Psoas muscle (tissue), 7 donors: ENCODE measurements at regions not wholly inside any gene's neighbourhood (a gene's known extent, or its start where the extent isn't known, plus 50 kb on each side); places are given as distances from the start of the nearest gene placed in this dataset.

Experiments used
- ATAC-seq, 4 donors: fragments of 200-7000 bp; cut with Tn5 transposase; one replicate each; pipeline ENCODE4 v1.9.1; 2020; ENCODE audit warnings: moderate library complexity in 3 of 4, mild to moderate bottlenecking in 2 of 4
- DNase-seq, 2 donors: peaks; one replicate each; pipeline ENCODE4 v3.0.0-alpha.2; 2020
- H3K27ac ChIP-seq: fragments of 200-600 bp; one replicate; pipeline ENCODE4 v1.8.0; 2022
- H3K27me3 ChIP-seq, 3 donors: fragments of 200-600 bp in 1 of 3; one replicate each; pipeline versions ENCODE4 v1.6.1 to v1.8.0; 2013 to 2022; ENCODE audit warnings: low read length in 2 of 3, mild to moderate bottlenecking in 2 of 3, moderate library complexity in 1 of 3; ENCODE audit not compliant: insufficient read depth in 3 of 3
- H3K36me3 ChIP-seq, 2 donors: fragments of 200-600 bp in 1 of 2; one replicate each; pipeline versions ENCODE4 v1.6.1 to v1.8.0; 2013 to 2022; ENCODE audit warnings: low read depth in 1 of 2, mild to moderate bottlenecking in 1 of 2, moderate library complexity in 1 of 2; ENCODE audit not compliant: insufficient read depth in 1 of 2
- H3K4me1 ChIP-seq: fragments of 200-600 bp; one replicate; pipeline ENCODE4 v1.8.0; 2022
- H3K4me3 ChIP-seq: fragments of 200-600 bp; one replicate; pipeline ENCODE4 v1.8.0; 2022; ENCODE audit warnings: mild to moderate bottlenecking
- H3K9me3 ChIP-seq: fragments of 200-600 bp; one replicate; pipeline ENCODE4 v1.8.0; 2022
- CTCF ChIP-seq: fragments of 200-600 bp; IDR thresholded peaks from one replicate; pipeline ENCODE4 v1.8.0; 2022; ENCODE audit warnings: antibody characterized with exemption
- WGBS, 3 donors: extraction: QIAGEN DNeasy Blood & Tissue Kit; methylation state at CpG; one replicate each; pipeline versions ENCODE4 v1.1.6 to v1.1.7; 2013; 5-methylcytosine and 5-hydroxymethylcytosine counted together
- intact Hi-C, 2 donors: fragments of 100-400 bp; cut with DNase I; formaldehyde crosslinking; loops; one replicate each; pipeline versions ENCODE4 v1.11.0 to v1.14.2; 2022
- donor health status: healthy with polysubstance abuse.
- donor health status: DM: no; HTN: no; CAD: no; lungs with moderate emphysema.
- donor health status: Bipolar disorder and iron deficiency.
- donor health status: healthy.
- donor health status: DM: yes; HTN: yes; CAD: no.
- donor health status: DM: no; HTN: no; CAD: no.
- donor health status: DM: yes; HTN: yes; CAD: no.

GRCh38 chr1:22224631-22225030 lies 81.7 kb upstream of the WNT4 start:
- TF ChIP-seq CTCF, result no peak
- Histone ChIP-seq H3K27me3 (peaks cover 0 to 7% (median 3%) of the 10 kb centered on the region in 3 donors), H3K9me3 (peaks cover 3% of the 10 kb centered on the region), H3K4me3 (no peak overlapping the region), H3K4me1 (no peaks in the 10 kb centered on the region), H3K36me3 (no peaks in the 10 kb centered on the region), H3K27ac (no peak overlapping the region)
- DNase-seq, result no peak
- 91 to 96% (median 92%) methylated on average over 1 of the region's 1 CpG for WGBS, 3 donors
- ATAC-seq, result no peak
- intact Hi-C loops, result no loop called here

- WGBS, 3 donors, result 42 to 50% (median 46%) methylated on average over 11 of the region's 11 CpGs
- Histone ChIP-seq H3K4me3 (no peak overlapping the region), H3K36me3 (no peaks in the 10 kb centered on the region), H3K9me3 (peaks cover 3% of the 10 kb centered on the region), H3K27me3 (peaks cover 0 to 7% (median 3%) of the 10 kb centered on the region in 3 donors), H3K4me1 (no peaks in the 10 kb centered on the region), H3K27ac (no peak overlapping the region)
- DNase-seq (no peak), ATAC-seq (no peak)
- intact Hi-C loops, result no loop called here
- TF ChIP-seq CTCF, result no peak
Observed at GRCh38 chr1:22225858-22226589, 83.1 kb upstream of the WNT4 start.

GRCh38 chr1:22228074-22228473 lies 85.2 kb upstream of the WNT4 start:
- no peaks in the 10 kb centered on the region for H3K36me3 ChIP-seq
- H3K4me3 ChIP-seq, result no peak overlapping the region
- H3K27ac ChIP-seq, result no peak overlapping the region
- peaks cover 3% of the 10 kb centered on the region for H3K9me3 ChIP-seq
- no peaks in the 10 kb centered on the region for H3K4me1 ChIP-seq
- H3K27me3 ChIP-seq, result peaks cover 0 to 3% (median 0%) of the 10 kb centered on the region in 3 donors
- TF ChIP-seq CTCF, result no peak
- ATAC-seq (no peak), DNase-seq (no peak)
- WGBS, 3 donors, result 89 to 92% (median 91%) methylated on average over 8 of the region's 8 CpGs
- intact Hi-C loops, result no loop called here

- TF ChIP-seq CTCF, result no peak
- Histone ChIP-seq H3K4me1 (no peaks in the 10 kb centered on the region), H3K36me3 (no peaks in the 10 kb centered on the region), H3K27me3 (peaks cover 0 to 3% (median 0%) of the 10 kb centered on the region in 3 donors), H3K4me3 (no peak overlapping the region), H3K9me3 (peaks cover 3% of the 10 kb centered on the region), H3K27ac (no peak overlapping the region)
- DNase-seq, result peak in 1 of 2 donors; percentile 25
- intact Hi-C loops, result no loop called here
- no peak for ATAC-seq
- WGBS, 3 donors, result 57 to 72% (median 67%) methylated on average over 6 to 7 of the region's 7 CpGs
Observed at GRCh38 chr1:22228505-22228911, 85.6 kb upstream of the WNT4 start.

- no peak overlapping the region for H3K27ac ChIP-seq
- intact Hi-C loops, result no loop called here
- H3K4me3 ChIP-seq, result no peak overlapping the region
- no peak for TF ChIP-seq CTCF
- no peaks in the 10 kb centered on the region for H3K36me3 ChIP-seq
- peaks cover 0 to 5% (median 0%) of the 10 kb centered on the region in 3 donors for H3K27me3 ChIP-seq
- WGBS, 3 donors, result 79 to 91% (median 87%) methylated on average over 2 of the region's 2 CpGs
- no peaks in the 10 kb centered on the region for H3K4me1 ChIP-seq
- ATAC-seq (no peak), DNase-seq (peak in 1 of 2 donors; percentile 5)
- H3K9me3 ChIP-seq, result peaks cover 3% of the 10 kb centered on the region
Observed at GRCh38 chr1:22229379-22229778, 86.5 kb upstream of the WNT4 start.
